SU-DHL-6 (cell line): ENCODE measurements at regions not wholly inside any gene's neighbourhood (a gene's known extent, or its start where the extent isn't known, plus 50 kb on each side); places are given as distances from the start of the nearest gene placed in this dataset.

Source experiments
- H2AFZ ChIP-seq: fragments of 200-600 bp; sonication (generic); 2 replicates; pipeline ENCODE4 v1.6.1; 2014; ENCODE audit warnings: low read depth, mild to moderate bottlenecking, moderate library complexity, mixed read lengths, antibody characterized with exemption, low read length; ENCODE audit not compliant: severe bottlenecking
- H3F3A ChIP-seq: fragments of 200-600 bp; shearing (Covaris generic); 2 replicates; pipeline ENCODE4 v1.6.0; 2016; ENCODE audit warnings: antibody characterized with exemption, mild to moderate bottlenecking; ENCODE audit not compliant: insufficient read depth
- H3K27ac ChIP-seq: fragments of 200-600 bp; sonication (generic); 2 replicates; pipeline ENCODE4 v1.5.1; 2016; ENCODE audit warnings: low read depth, mild to moderate bottlenecking, low read length, moderate library complexity, mixed read lengths
- H3K27me3 ChIP-seq: fragments of 200-600 bp; sonication (generic), shearing (Covaris generic); 2 replicates; pipeline ENCODE4 v1.6.0; 2014; ENCODE audit warnings: mild to moderate bottlenecking, low read length
- H3K36me3 ChIP-seq: fragments of 200-600 bp; sonication (generic); 2 replicates; pipeline ENCODE4 v1.6.1; 2014; ENCODE audit warnings: mild to moderate bottlenecking, low read length, mixed read lengths
- H3K4me2 ChIP-seq: fragments of 300-600, 200-600 bp; shearing (Covaris generic), sonication (generic); 2 replicates; pipeline ENCODE4 v1.6.0; 2014; ENCODE audit warnings: low read length, low read depth, mild to moderate bottlenecking; ENCODE audit not compliant: poor library complexity, severe bottlenecking
- H3K4me3 ChIP-seq: fragments of 200-600 bp; sonication (generic); 2 replicates; pipeline ENCODE4 v1.5.1; 2014; ENCODE audit warnings: antibody characterized with exemption, low read length, mild to moderate bottlenecking, mixed read lengths; ENCODE audit not compliant: insufficient read depth, poor library complexity, severe bottlenecking
- H3K79me2 ChIP-seq: fragments of 200-600 bp; sonication (generic); 2 replicates; pipeline ENCODE4 v1.6.1; 2014; ENCODE audit warnings: mild to moderate bottlenecking, low read length, moderate library complexity; ENCODE audit not compliant: insufficient read depth
- H3K9ac ChIP-seq: fragments of 200-600 bp; sonication (generic); 2 replicates; pipeline ENCODE4 v1.7.0; 2014; ENCODE audit warnings: mild to moderate bottlenecking, low read length
- H3K9me2 ChIP-seq: fragments of 200-600 bp; sonication (generic); replicated peaks from 2 replicates; pipeline ENCODE4 v1.6.1; 2014; ENCODE audit warnings: low read length; ENCODE audit not compliant: insufficient read depth
- H3K9me3 ChIP-seq: fragments of 200-600 bp; sonication (generic); 2 replicates; pipeline ENCODE4 v1.6.1; 2014; ENCODE audit warnings: low read length, mixed read lengths; ENCODE audit not compliant: insufficient read depth
- H4K20me1 ChIP-seq: fragments of 200-600 bp; sonication (generic); 2 replicates; pipeline ENCODE4 v1.6.1; 2014; ENCODE audit warnings: low read depth, mild to moderate bottlenecking, antibody characterized with exemption, low read length, moderate library complexity, mixed read lengths
- EZH2phosphoT487 ChIP-seq: fragments of 200-600 bp; sonication (generic), shearing (Covaris generic); conservative IDR thresholded peaks from 2 replicates; pipeline ENCODE4 v1.6.1; 2018; ENCODE audit warnings: mild to moderate bottlenecking, antibody characterized with exemption, low read length, moderate library complexity, mixed read lengths
- TF ChIP-seq, protein P1 (sequence below): fragments of 200-600 bp; sonication (generic); IDR thresholded peaks from one replicate; pipeline ENCODE4 v1.5.1; 2017; ENCODE audit warnings: antibody characterized with exemption, mild to moderate bottlenecking, low read length, moderate library complexity; ENCODE audit not compliant: insufficient read depth, poor library complexity, severe bottlenecking

DNA sequence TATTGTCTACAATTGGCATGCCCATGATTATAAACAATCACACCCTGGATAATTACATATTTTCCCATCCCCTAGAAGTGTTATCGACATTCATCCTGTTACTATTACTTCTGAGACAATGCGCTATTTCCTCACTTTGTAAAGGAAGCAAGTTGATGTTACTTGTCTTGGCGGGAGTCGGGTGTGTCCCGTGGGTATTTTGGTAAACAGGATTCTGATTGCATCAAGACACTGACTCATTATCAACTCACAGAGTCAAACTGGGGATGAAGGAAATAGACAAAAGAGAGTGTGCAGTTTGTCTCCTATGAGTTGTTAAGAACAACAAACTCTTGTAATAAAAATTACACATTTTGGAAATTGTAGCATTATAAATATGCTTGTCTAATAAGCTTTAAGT is 142.7 kb downstream of the GALR1 start:
- TF ChIP-seq, protein P1, sequence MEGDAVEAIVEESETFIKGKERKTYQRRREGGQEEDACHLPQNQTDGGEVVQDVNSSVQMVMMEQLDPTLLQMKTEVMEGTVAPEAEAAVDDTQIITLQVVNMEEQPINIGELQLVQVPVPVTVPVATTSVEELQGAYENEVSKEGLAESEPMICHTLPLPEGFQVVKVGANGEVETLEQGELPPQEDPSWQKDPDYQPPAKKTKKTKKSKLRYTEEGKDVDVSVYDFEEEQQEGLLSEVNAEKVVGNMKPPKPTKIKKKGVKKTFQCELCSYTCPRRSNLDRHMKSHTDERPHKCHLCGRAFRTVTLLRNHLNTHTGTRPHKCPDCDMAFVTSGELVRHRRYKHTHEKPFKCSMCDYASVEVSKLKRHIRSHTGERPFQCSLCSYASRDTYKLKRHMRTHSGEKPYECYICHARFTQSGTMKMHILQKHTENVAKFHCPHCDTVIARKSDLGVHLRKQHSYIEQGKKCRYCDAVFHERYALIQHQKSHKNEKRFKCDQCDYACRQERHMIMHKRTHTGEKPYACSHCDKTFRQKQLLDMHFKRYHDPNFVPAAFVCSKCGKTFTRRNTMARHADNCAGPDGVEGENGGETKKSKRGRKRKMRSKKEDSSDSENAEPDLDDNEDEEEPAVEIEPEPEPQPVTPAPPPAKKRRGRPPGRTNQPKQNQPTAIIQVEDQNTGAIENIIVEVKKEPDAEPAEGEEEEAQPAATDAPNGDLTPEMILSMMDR = no peak
- no peak for TF ChIP-seq EZH2phosphoT487
- Histone ChIP-seq H3K79me2 (no peaks in the 10 kb centered on the region), H3K9me2 (no peaks in the 10 kb centered on the region), H3K4me2 (no peak overlapping the region), H3K9me3 (no peaks in the 10 kb centered on the region), H2AFZ (no peak overlapping the region), H4K20me1 (no peaks in the 10 kb centered on the region), H3F3A (no peaks in the 10 kb centered on the region), H3K9ac (no peak overlapping the region), H3K27me3 (no peaks in the 10 kb centered on the region), H3K4me3 (no peak overlapping the region), H3K27ac (no peak overlapping the region), H3K36me3 (no peaks in the 10 kb centered on the region)

DNA sequence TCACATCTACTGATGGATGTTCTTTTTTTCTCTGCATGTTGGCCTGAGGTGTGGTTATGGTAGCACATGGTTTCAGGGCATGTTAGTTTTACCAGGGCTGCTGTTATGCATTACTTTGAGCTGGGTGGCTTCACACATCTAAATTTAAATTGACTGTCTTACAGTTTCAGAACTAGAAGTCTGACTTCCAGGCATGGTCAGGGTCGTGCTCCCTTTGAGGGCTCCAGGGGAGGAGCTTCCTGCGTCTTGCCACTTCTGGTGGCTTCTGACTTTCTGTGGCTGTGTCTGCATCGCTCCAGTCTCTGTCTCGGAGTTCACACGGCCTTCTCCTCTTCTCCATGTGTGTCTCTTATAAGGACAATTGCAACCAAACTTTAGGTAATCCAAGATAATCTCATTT is 143.9 kb downstream of the GALR1 start:
- Histone ChIP-seq H3K36me3 (no peaks in the 10 kb centered on the region), H3K9ac (no peak overlapping the region), H3F3A (no peaks in the 10 kb centered on the region), H3K79me2 (no peaks in the 10 kb centered on the region), H3K27ac (no peak overlapping the region), H4K20me1 (no peaks in the 10 kb centered on the region), H3K9me3 (no peaks in the 10 kb centered on the region), H3K9me2 (no peaks in the 10 kb centered on the region), H3K4me3 (no peak overlapping the region), H3K4me2 (no peak overlapping the region), H3K27me3 (no peaks in the 10 kb centered on the region), H2AFZ (no peak overlapping the region)
- no peak for TF ChIP-seq EZH2phosphoT487
- TF ChIP-seq, protein P1 = no peak

DNA sequence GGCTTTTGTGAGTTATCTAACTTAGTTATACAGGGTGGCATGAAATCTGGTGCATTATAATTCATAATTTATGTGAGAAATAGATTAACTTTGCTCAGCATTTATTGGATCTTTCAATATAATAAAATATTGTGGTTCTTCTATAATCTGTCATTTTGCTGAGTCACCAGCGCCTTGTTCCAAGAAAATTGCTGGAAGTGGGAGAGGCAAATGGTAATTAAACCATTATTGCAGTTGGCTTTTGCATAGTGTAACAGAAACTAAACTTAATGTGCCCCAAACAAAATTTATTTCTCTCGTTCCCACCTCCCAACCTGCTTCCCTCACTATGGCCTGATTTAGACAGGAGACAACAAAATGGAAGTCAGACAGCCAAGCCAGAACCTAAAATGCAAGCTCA is 146.3 kb downstream of the GALR1 start:
- Histone ChIP-seq H3K9me2 (no peaks in the 10 kb centered on the region), H3K4me2 (no peak overlapping the region), H3K36me3 (no peaks in the 10 kb centered on the region), H3K9me3 (no peaks in the 10 kb centered on the region), H3K9ac (no peak overlapping the region), H3K4me3 (no peak overlapping the region), H3F3A (no peaks in the 10 kb centered on the region), H3K27ac (no peak overlapping the region), H3K79me2 (no peaks in the 10 kb centered on the region), H2AFZ (no peak overlapping the region), H4K20me1 (no peaks in the 10 kb centered on the region), H3K27me3 (no peaks in the 10 kb centered on the region)
- TF ChIP-seq EZH2phosphoT487 = no peak
- TF ChIP-seq, protein P1 = no peak
